Transverse colon (tissue), 3 donors: ENCODE measurements at regions not wholly inside any gene's neighbourhood (a gene's known extent, or its start where the extent isn't known, plus 50 kb on each side); places are given as distances from the start of the nearest gene placed in this dataset.

Experiments used
- POLR2A ChIP-seq: fragments of 450-650 bp; IDR thresholded peaks from one replicate; pipeline ENCODE4 v1.6.1; 2016; ENCODE audit warnings: antibody characterized with exemption, mild to moderate bottlenecking, moderate library complexity
- TF ChIP-seq, protein P1 (sequence below), 5 experiments: fragments of 200-600 bp in 3 of 5; fragments of 450-650 bp in 2 of 5; sonication (generic) in 3 of 5; IDR thresholded peaks; 1 replicate in 2 of 5; 2 replicates in 3 of 5; pipeline ENCODE4 v1.5.1; 2016 to 2017; ENCODE audit warnings: antibody characterized with exemption in 5 of 5, inconsistent platforms in 3 of 5, mild to moderate bottlenecking in 2 of 5, moderate library complexity in 1 of 5

DNA sequence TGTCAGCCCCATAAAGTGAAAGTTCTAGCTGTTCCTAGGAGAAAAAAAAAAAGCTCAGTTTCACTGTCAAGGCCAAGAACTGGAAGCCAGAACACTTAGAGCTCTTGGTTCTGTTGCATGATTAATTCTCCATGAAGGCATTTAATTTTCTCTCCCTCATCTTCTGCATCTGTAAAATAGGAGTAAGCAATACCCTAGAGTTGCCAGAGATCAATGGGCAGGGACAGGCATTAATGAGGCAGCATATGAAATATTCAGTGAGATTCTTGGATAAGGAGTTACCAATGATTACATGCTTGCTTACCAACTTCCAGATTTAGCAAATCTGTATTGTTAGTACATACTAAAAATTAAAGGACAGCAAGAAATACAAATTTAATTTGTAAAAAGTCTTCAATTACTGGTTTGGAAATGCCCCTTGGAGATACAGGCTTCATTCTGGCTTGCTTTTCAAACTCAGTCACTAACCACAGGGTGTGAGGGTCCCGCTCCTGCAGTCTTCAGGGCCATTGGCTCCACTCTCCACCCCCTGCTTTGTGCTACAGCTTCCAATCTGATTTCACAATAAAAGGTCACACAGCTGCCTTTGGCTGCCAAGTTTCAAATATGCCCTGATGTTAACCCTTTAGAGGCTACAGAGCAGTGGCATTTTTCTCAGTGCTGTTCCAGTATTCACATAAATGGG lies 624.6 kb downstream of the BNC2 start:
- no peak for TF ChIP-seq POLR2A
- TF ChIP-seq, protein P1, sequence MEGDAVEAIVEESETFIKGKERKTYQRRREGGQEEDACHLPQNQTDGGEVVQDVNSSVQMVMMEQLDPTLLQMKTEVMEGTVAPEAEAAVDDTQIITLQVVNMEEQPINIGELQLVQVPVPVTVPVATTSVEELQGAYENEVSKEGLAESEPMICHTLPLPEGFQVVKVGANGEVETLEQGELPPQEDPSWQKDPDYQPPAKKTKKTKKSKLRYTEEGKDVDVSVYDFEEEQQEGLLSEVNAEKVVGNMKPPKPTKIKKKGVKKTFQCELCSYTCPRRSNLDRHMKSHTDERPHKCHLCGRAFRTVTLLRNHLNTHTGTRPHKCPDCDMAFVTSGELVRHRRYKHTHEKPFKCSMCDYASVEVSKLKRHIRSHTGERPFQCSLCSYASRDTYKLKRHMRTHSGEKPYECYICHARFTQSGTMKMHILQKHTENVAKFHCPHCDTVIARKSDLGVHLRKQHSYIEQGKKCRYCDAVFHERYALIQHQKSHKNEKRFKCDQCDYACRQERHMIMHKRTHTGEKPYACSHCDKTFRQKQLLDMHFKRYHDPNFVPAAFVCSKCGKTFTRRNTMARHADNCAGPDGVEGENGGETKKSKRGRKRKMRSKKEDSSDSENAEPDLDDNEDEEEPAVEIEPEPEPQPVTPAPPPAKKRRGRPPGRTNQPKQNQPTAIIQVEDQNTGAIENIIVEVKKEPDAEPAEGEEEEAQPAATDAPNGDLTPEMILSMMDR (IDR thresholded peaks at IDR 0.05), result no peak
